Right lobe of liver (tissue), 6 donors: ENCODE measurements at regions not wholly inside any gene's neighbourhood (a gene's known extent, or its start where the extent isn't known, plus 50 kb on each side); places are given as distances from the start of the nearest gene placed in this dataset.

Experiments used
- ATAC-seq, 4 donors: fragments of 200-7000 bp; cut with Tn5 transposase; one replicate each; pipeline ENCODE4 v1.9.1; 2020; ENCODE audit warnings: mild to moderate bottlenecking in 4 of 4, moderate library complexity in 4 of 4
- DNase-seq, 3 donors: peaks; one replicate each; pipeline ENCODE4 v3.0.0-alpha.2; 2020
- H3K27ac ChIP-seq, 3 donors: fragments of 200-600 bp; one replicate each; pipeline ENCODE4 v1.8.0; 2022
- H3K27me3 ChIP-seq, 2 donors: fragments of 200-600 bp; one replicate each; pipeline ENCODE4 v1.8.0; 2022
- H3K36me3 ChIP-seq, 4 donors: fragments of 200-600 bp; sonication (generic) in 1 of 4; one replicate each; pipeline versions ENCODE4 v1.5.1 to v1.8.0; 2017 to 2022; ENCODE audit warnings: control low read depth in 1 of 4
- H3K4me1 ChIP-seq, 4 donors: fragments of 200-600 bp; sonication (generic) in 1 of 4; one replicate each; pipeline versions ENCODE4 v1.5.1 to v1.8.0; 2017 to 2022; ENCODE audit warnings: control low read depth in 1 of 4
- H3K4me3 ChIP-seq, 3 donors: fragments of 200-600 bp; one replicate each; pipeline ENCODE4 v1.8.0; 2022
- H3K9me3 ChIP-seq, 4 donors: fragments of 200-600 bp; sonication (generic) in 1 of 4; one replicate each; pipeline versions ENCODE4 v1.5.1 to v1.8.0; 2017 to 2022; ENCODE audit warnings: control low read depth in 1 of 4
- POLR2A ChIP-seq: fragments of 450-650 bp; IDR thresholded peaks from one replicate; pipeline ENCODE4 v1.6.1; 2017; ENCODE audit warnings: antibody characterized with exemption, mild to moderate bottlenecking
- WGBS: methylation state at CpG from one replicate; pipeline ENCODE4 v1.1.6; 2018; ENCODE audit warnings: low coverage, low lambda C conversion rate; ENCODE audit not compliant: insufficient coverage; ENCODE audit errors: missing lambda C conversion rate; 5-methylcytosine and 5-hydroxymethylcytosine counted together
- intact Hi-C, 2 donors: fragments of 100-400 bp; cut with DNase I; formaldehyde crosslinking; loops; one replicate each; pipeline versions ENCODE4 v1.11.2 to v1.14.1; 2022
- TF ChIP-seq, protein P1 (sequence below), 4 donors: fragments of 200-600 bp in 3 of 4; fragments of 450-650 bp in 1 of 4; IDR thresholded peaks; one replicate each; pipeline versions ENCODE4 v1.5.1 to v1.8.0; 2016 to 2022; ENCODE audit warnings: antibody characterized with exemption in 4 of 4, mild to moderate bottlenecking in 2 of 4
- donor health status: DM: no; HTN: yes; CAD: no.
- donor health status: DM: no; HTN: no; CAD: no.
- donor health status: DM: no; HTN: no; CAD: no.
- donor health status: DM: no; HTN: yes; CAD: no.
- donor health status: DM: no; HTN: yes; CAD: no.

DNA sequence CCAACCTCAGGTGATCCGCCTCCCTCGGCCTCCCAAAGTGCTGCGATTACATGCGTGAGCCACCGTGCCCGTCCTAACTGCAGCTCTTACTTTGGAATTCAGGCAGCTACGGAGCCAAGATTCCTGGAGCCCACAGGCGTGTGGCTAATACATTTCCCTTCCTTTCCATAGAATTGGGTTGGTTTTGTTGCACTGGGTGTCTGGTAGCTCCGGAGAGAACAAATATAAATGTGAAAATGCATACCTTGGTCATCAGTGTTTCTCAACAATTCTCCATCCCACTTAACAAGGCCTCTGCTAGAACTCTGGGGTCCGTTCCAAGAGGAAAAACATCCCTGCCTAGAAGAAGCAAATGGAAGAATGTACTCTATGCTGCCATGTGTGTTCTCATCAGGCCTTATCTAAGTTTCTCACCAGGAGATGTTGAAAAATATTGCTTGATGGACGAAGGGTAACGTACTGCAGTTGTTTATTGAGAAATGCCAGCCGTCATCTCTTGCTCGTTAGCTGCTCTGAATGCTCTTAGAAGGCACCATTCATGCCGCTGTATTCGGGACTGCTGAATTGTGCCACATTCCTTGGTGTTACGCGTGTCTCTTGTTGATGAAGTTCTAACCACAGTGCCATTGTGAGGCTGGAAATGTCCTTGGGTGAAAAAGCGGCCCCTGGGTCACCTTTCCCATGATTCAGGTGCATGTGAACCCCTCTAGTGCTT is 50.5 kb upstream of the CD99 start:
- no peak overlapping the region for H3K27ac ChIP-seq
- no peak overlapping the region for H3K4me3 ChIP-seq
- no peak for DNase-seq
- H3K27me3 ChIP-seq, result no peaks in the 10 kb centered on the region
- TF ChIP-seq, protein P1, sequence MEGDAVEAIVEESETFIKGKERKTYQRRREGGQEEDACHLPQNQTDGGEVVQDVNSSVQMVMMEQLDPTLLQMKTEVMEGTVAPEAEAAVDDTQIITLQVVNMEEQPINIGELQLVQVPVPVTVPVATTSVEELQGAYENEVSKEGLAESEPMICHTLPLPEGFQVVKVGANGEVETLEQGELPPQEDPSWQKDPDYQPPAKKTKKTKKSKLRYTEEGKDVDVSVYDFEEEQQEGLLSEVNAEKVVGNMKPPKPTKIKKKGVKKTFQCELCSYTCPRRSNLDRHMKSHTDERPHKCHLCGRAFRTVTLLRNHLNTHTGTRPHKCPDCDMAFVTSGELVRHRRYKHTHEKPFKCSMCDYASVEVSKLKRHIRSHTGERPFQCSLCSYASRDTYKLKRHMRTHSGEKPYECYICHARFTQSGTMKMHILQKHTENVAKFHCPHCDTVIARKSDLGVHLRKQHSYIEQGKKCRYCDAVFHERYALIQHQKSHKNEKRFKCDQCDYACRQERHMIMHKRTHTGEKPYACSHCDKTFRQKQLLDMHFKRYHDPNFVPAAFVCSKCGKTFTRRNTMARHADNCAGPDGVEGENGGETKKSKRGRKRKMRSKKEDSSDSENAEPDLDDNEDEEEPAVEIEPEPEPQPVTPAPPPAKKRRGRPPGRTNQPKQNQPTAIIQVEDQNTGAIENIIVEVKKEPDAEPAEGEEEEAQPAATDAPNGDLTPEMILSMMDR (IDR thresholded peaks at IDR 0.05), result no peak
- TF ChIP-seq POLR2A, result no peak
- H3K36me3 ChIP-seq, result no peaks in the 10 kb centered on the region
- no peaks in the 10 kb centered on the region for H3K9me3 ChIP-seq
- intact Hi-C loops, result loop anchor here in 1 of 2 donors (10.0 kb wide), 1 partner anchor 164 kb away; no protein-coding TSS in a partner anchor
- WGBS, result 88% methylated on average over 18 of the region's 19 CpGs
- ATAC-seq, result no peak
- no peaks in the 10 kb centered on the region for H3K4me1 ChIP-seq

DNA sequence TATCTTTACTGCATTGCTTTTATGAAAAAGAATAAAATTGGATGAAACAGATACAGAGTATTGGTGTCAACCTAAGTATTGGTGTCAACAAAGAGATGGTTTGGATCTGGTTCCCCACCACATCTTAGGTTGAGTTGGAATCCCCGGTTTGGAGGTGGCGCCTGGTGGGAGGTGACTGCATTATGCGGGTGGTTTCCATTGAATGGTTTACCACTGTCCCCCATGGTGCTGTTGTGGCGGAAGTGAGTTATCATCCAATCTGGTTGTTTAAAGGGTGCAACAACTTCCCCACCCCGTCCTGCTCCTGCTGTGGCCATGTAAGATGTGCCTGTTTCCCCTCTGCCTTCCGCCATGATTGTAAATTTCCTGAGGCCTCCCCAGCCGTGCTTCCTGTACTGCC is 52.8 kb upstream of the CD99 start:
- Histone ChIP-seq H3K27ac (no peak overlapping the region), H3K27me3 (no peaks in the 10 kb centered on the region), H3K4me1 (no peaks in the 10 kb centered on the region), H3K9me3 (no peaks in the 10 kb centered on the region), H3K36me3 (no peaks in the 10 kb centered on the region), H3K4me3 (no peak overlapping the region)
- WGBS, result 65% methylated on average over 3 of the region's 7 CpGs
- DNase-seq (no peak), ATAC-seq (no peak)
- intact Hi-C loops, result no loop called here
- TF ChIP-seq, protein P1 (IDR thresholded peaks at IDR 0.05), result no peak
- no peak for TF ChIP-seq POLR2A

DNA sequence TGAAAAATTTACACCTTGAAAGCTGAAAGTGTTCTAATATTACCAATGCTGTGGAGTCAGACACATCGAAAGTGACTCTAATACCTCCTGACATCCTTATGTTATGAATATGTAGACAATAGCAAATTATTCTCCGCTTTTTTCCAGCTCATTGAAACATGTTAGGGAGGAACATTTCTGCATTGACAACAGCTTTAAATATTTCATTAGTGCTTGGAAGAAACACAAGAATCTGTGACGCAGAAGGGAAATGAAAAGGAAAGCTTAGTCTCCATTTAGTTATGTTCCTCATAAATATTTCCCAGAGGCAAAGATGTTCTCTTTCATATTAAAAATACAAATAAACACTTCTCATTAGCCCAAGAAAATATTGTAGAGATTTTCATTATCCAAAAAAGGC is 55.8 kb upstream of the CD99 start:
- H3K27me3 ChIP-seq, result no peaks in the 10 kb centered on the region
- DNase-seq (no peak), ATAC-seq (no peak)
- no peaks in the 10 kb centered on the region for H3K4me1 ChIP-seq
- H3K36me3 ChIP-seq, result no peaks in the 10 kb centered on the region
- TF ChIP-seq, protein P1 (IDR thresholded peaks at IDR 0.05), result no peak
- WGBS, result 91% methylated on average over 3 of the region's 3 CpGs
- no peak overlapping the region for H3K27ac ChIP-seq
- no peak overlapping the region for H3K4me3 ChIP-seq
- intact Hi-C loops, result no loop called here
- H3K9me3 ChIP-seq, result no peaks in the 10 kb centered on the region

DNA sequence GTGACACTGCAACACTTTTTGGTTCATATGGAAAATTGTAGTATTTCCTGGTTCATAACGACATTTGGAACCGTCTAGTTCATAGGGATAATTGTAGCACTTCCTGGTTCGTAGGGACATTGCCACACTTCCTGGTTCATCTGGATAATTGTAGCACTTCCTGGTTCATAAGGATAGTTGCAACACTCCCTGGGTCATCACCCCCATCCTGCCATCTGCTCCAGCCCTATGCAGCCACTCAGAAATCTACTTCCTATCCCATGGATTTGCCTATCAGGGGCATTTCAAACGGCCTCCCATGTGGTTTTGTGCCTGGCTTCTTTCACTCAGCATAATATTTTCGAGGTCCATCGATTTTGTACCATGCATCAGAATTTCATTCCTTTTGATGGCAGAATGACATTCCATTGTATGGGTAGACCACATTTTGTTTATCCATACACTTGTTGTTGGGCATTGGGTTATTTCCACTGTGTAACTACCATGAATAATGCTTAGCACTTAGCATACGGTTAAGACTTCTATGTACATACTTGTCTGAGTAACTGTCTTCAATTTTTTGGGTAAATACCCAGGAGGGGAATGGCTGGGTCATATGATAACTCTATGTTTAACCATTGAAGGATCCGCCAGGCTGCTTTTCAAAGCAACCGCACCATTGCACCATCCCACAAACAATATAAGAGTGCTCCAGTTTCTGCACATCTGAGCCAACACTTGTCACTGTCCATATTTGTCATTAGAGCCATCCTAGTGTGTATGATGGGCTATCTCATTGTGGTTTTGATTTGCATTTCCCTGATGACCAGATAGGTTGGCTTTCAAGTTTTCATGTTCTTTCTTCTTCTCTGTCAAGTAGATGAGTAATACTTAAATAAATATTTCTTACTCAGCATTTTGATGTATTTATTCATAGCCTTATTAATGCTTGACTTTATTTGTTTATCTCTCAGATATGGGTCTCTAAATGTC is 58.3 kb upstream of the CD99 start:
- TF ChIP-seq, protein P1 (IDR thresholded peaks at IDR 0.05), result no peak
- no peak for TF ChIP-seq POLR2A
- no peaks in the 10 kb centered on the region for H3K27me3 ChIP-seq
- ATAC-seq (no peak), DNase-seq (no peak)
- H3K27ac ChIP-seq, result no peak overlapping the region
- no peaks in the 10 kb centered on the region for H3K36me3 ChIP-seq
- H3K4me1 ChIP-seq, result no peaks in the 10 kb centered on the region
- intact Hi-C loops, result no loop called here
- WGBS, result 80% methylated on average over 6 of the region's 9 CpGs
- H3K9me3 ChIP-seq, result no peaks in the 10 kb centered on the region
- no peak overlapping the region for H3K4me3 ChIP-seq
